ENCODE measurements at regions not wholly inside any gene's neighbourhood (a gene's known extent, or its start where the extent isn't known, plus 50 kb on each side); places are given as distances from the start of the nearest gene placed in this dataset.
A peak's percentile ranks its signal among the peaks of the same experiment; 100 is the strongest.

- no peak for DNase-seq (ENCODE audit: low read depth)
- TF ChIP-seq, protein P1, sequence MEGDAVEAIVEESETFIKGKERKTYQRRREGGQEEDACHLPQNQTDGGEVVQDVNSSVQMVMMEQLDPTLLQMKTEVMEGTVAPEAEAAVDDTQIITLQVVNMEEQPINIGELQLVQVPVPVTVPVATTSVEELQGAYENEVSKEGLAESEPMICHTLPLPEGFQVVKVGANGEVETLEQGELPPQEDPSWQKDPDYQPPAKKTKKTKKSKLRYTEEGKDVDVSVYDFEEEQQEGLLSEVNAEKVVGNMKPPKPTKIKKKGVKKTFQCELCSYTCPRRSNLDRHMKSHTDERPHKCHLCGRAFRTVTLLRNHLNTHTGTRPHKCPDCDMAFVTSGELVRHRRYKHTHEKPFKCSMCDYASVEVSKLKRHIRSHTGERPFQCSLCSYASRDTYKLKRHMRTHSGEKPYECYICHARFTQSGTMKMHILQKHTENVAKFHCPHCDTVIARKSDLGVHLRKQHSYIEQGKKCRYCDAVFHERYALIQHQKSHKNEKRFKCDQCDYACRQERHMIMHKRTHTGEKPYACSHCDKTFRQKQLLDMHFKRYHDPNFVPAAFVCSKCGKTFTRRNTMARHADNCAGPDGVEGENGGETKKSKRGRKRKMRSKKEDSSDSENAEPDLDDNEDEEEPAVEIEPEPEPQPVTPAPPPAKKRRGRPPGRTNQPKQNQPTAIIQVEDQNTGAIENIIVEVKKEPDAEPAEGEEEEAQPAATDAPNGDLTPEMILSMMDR (IDR thresholded peaks at IDR 0.05; ENCODE audit: low read depth, low read length, missing control alignments) = no peak
- H3K4me3 ChIP-seq (ENCODE audit: low read depth, low read length) = no peak overlapping the region
- in situ Hi-C loops (cut with HindIII; ENCODE audit: low sequenced_read_pairs) = no loop called here
These were observed 156.0 kb upstream of the SALL1 start for GRCh38 chr16:51306886-51307595.

GRCh38 chr16:51306116-51306515 is 155.0 kb upstream of the SALL1 start:
- in situ Hi-C loops (cut with HindIII; ENCODE audit: low sequenced_read_pairs) = no loop called here
- DNase-seq (ENCODE audit: low read depth) = peak; percentile 5
- TF ChIP-seq, protein P1 (IDR thresholded peaks at IDR 0.05; ENCODE audit: low read depth, low read length, missing control alignments) = no peak
- no peak overlapping the region for H3K4me3 ChIP-seq (ENCODE audit: low read depth, low read length)

- TF ChIP-seq, protein P1 (IDR thresholded peaks at IDR 0.05; ENCODE audit: low read depth, low read length, missing control alignments) = no peak
- no peak for DNase-seq (ENCODE audit: low read depth)
- no peak overlapping the region for H3K4me3 ChIP-seq (ENCODE audit: low read depth, low read length)
- in situ Hi-C loops (cut with HindIII; ENCODE audit: low sequenced_read_pairs) = no loop called here
These were observed 154.3 kb upstream of the SALL1 start for GRCh38 chr16:51305337-51305736.

DNA sequence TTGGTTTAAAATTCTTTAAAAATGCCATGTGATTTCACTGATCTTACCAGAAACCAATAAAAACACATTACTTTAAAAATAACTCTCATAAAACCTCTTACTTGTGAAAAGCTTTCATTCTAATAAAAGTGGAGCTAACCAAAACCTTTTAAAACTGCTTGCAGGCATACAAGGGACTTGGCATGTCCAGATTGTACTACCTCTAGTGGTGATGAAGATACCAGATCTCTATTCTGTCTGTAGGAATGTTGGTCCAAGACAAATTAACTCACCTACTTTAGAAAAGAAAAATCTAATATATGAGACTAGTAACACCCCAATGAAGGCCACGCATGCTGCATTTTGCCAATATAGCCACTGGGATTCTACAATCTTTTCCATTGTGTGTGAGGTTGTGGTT is 151.0 kb upstream of the SALL1 start:
- H3K4me3 ChIP-seq (ENCODE audit: low read depth, low read length) = no peak overlapping the region
- TF ChIP-seq, protein P1 (IDR thresholded peaks at IDR 0.05; ENCODE audit: low read depth, low read length, missing control alignments) = no peak
- DNase-seq (ENCODE audit: low read depth) = no peak
- in situ Hi-C loops (cut with HindIII; ENCODE audit: low sequenced_read_pairs) = no loop called here

DNA sequence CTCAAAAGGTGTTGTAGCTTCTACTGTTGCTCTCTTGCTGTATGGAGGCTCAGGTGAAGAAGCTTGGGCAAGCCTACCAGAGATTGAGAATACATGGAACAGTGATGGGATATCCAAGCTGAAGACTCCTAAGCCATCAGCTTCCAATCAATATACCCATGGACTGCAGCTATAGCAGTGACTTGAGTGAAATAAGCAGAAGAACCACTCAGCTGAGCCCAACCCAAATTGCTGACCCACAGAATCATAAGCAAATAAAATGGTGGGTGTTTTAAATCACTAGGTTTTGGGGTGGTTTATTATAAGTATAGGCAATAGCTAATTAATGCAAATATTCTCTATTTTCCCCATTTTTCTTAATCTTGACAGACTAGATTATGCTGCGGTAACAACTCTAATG is 147.7 kb upstream of the SALL1 start:
- no peak overlapping the region for H3K4me3 ChIP-seq (ENCODE audit: low read depth, low read length)
- no peak for DNase-seq (ENCODE audit: low read depth)
- in situ Hi-C loops (cut with HindIII; ENCODE audit: low sequenced_read_pairs) = no loop called here
- TF ChIP-seq, protein P1 (IDR thresholded peaks at IDR 0.05; ENCODE audit: low read depth, low read length, missing control alignments) = no peak

GRCh38 chr16:51290442-51291285 is 139.6 kb upstream of the SALL1 start:
- TF ChIP-seq, protein P1 (IDR thresholded peaks at IDR 0.05; ENCODE audit: low read depth, low read length, missing control alignments) = no peak
- in situ Hi-C loops (cut with HindIII; ENCODE audit: low sequenced_read_pairs) = no loop called here
- DNase-seq (ENCODE audit: low read depth) = no peak
- H3K4me3 ChIP-seq (ENCODE audit: low read depth, low read length) = no peak overlapping the region

Data from astrocyte of the cerebellum (primary cell).